H1 (cell line): ENCODE measurements at regions not wholly inside any gene's neighbourhood (a gene's known extent, or its start where the extent isn't known, plus 50 kb on each side); places are given as distances from the start of the nearest gene placed in this dataset.

Source experiments
- RAD21 ChIP-seq, 2 experiments: IDR thresholded peaks in 1 of 2; conservative IDR thresholded peaks in 1 of 2; 2 replicates each; pipeline ENCODE4 v1.6.1; 2011; ENCODE audit warnings: low read depth in 2 of 2, low read length in 2 of 2, improper control_type of control experiment in 1 of 2, inconsistent platforms in 1 of 2, mild to moderate bottlenecking in 1 of 2, moderate library complexity in 1 of 2
- TBP ChIP-seq: IDR thresholded peaks from 2 replicates; pipeline ENCODE4 v1.6.1; 2011; ENCODE audit warnings: low read depth, low read length, improper control_type of control experiment
- TF ChIP-seq, protein P1 (sequence below), 3 experiments: IDR thresholded peaks; 1 replicate in 2 of 3; 2 replicates in 1 of 3; pipeline versions ENCODE4 v1.5.1 to v1.6.1; 2011; ENCODE audit warnings: low read length in 3 of 3, mild to moderate bottlenecking in 3 of 3, inconsistent platforms in 2 of 3, low read depth in 1 of 3, moderate library complexity in 1 of 3; ENCODE audit not compliant: insufficient read depth in 1 of 3; ENCODE audit errors: control extremely low read depth in 1 of 3

- TF ChIP-seq TBP = no peak
- TF ChIP-seq, protein P1, sequence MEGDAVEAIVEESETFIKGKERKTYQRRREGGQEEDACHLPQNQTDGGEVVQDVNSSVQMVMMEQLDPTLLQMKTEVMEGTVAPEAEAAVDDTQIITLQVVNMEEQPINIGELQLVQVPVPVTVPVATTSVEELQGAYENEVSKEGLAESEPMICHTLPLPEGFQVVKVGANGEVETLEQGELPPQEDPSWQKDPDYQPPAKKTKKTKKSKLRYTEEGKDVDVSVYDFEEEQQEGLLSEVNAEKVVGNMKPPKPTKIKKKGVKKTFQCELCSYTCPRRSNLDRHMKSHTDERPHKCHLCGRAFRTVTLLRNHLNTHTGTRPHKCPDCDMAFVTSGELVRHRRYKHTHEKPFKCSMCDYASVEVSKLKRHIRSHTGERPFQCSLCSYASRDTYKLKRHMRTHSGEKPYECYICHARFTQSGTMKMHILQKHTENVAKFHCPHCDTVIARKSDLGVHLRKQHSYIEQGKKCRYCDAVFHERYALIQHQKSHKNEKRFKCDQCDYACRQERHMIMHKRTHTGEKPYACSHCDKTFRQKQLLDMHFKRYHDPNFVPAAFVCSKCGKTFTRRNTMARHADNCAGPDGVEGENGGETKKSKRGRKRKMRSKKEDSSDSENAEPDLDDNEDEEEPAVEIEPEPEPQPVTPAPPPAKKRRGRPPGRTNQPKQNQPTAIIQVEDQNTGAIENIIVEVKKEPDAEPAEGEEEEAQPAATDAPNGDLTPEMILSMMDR (IDR thresholded peaks at IDR 0.05; ENCODE audit: control extremely low read depth in 1 of 3, insufficient read depth in 1 of 3, low read depth in 1 of 3, low read length in 3 of 3) = no peak
- no peak for TF ChIP-seq RAD21 (IDR thresholded peaks at IDR 0.05 in 1 of 2, conservative IDR thresholded peaks at IDR 0.05 in 1 of 2; ENCODE audit: low read depth in 2 of 2, low read length in 2 of 2)
Measured at GRCh38 chr13:50126263-50126992, 111.2 kb downstream of the KCNRG start.
